NB4 (cell line): ENCODE measurements at regions not wholly inside any gene's neighbourhood (a gene's known extent, or its start where the extent isn't known, plus 50 kb on each side); places are given as distances from the start of the nearest gene placed in this dataset.

Experiments
- CTCF ChIP-seq: IDR thresholded peaks from one replicate; pipeline ENCODE4 v1.5.1; 2012; ENCODE audit warnings: low read depth, low read length
- MYC ChIP-seq: IDR thresholded peaks from 2 replicates; pipeline ENCODE4 v1.6.1; 2011; ENCODE audit warnings: low read depth, low read length

DNA sequence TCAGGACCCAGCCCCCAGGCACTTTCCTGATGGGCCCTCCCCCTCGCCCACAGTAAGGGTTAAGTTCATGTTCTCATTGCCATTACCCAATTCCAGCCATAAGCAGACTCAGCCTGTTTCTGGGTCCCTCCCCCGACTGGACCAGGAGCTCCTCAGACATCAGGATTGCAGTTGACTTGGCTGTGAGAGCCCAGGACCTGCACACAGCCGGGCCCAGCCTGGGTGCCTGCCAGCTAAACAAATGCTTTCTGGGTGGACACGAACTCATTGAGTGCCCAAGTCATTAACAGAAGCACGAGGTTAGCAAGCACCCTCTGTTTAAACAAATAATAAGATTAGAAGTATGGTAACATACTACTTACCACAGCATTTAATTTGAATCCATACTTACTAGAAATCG, 147.9 kb upstream of the POU3F1 start:
- TF ChIP-seq MYC (no peak), CTCF (no peak)
